Trophoblast cell (in vitro differentiated cells and primary cell): ENCODE measurements at regions not wholly inside any gene's neighbourhood (a gene's known extent, or its start where the extent isn't known, plus 50 kb on each side); places are given as distances from the start of the nearest gene placed in this dataset.

ENCODE experiments used
- DNase-seq, 2 donors: peaks; one replicate each; pipeline ENCODE4 v3.0.0-alpha.2; 2016
- H2AFZ ChIP-seq: 2 replicates; pipeline ENCODE4 v1.6.1; 2013; ENCODE audit warnings: low read length, moderate library complexity, mild to moderate bottlenecking; ENCODE audit not compliant: insufficient read depth, poor library complexity
- H2AK5ac ChIP-seq: 2 replicates; pipeline ENCODE4 v1.6.1; 2013; ENCODE audit warnings: mild to moderate bottlenecking, low read length
- H2BK120ac ChIP-seq: 2 replicates; pipeline ENCODE4 v1.6.1; 2013; ENCODE audit warnings: low read length, mild to moderate bottlenecking, moderate library complexity; ENCODE audit not compliant: insufficient read depth, poor library complexity
- H2BK12ac ChIP-seq: 2 replicates; pipeline ENCODE4 v1.6.1; 2013; ENCODE audit warnings: mild to moderate bottlenecking, low read length, moderate library complexity
- H2BK5ac ChIP-seq: 2 replicates; pipeline ENCODE4 v1.6.1; 2013; ENCODE audit warnings: low read length, low read depth, moderate library complexity, mild to moderate bottlenecking; ENCODE audit not compliant: poor library complexity
- H3K14ac ChIP-seq: 2 replicates; pipeline ENCODE4 v1.6.1; 2013; ENCODE audit warnings: mild to moderate bottlenecking, low read length
- H3K18ac ChIP-seq: 2 replicates; pipeline ENCODE4 v1.6.1; 2013; ENCODE audit warnings: mild to moderate bottlenecking, low read length
- H3K23ac ChIP-seq: 2 replicates; pipeline ENCODE4 v1.6.1; 2013; ENCODE audit warnings: low read length
- H3K27ac ChIP-seq: 2 replicates; pipeline ENCODE4 v1.5.1; 2013; ENCODE audit warnings: low read depth, mild to moderate bottlenecking, inconsistent platforms, low read length, moderate library complexity
- H3K27me3 ChIP-seq: 2 replicates; pipeline ENCODE4 v1.6.1; 2013; ENCODE audit warnings: inconsistent platforms, mild to moderate bottlenecking, low read length, moderate library complexity; ENCODE audit not compliant: insufficient read depth
- H3K36me3 ChIP-seq, 2 experiments: 1 replicate in 1 of 2; 2 replicates in 1 of 2; pipeline ENCODE4 v1.6.1; 2013; ENCODE audit warnings: low read length in 2 of 2, mild to moderate bottlenecking in 2 of 2, moderate library complexity in 1 of 2; ENCODE audit not compliant: insufficient read depth in 2 of 2, control insufficient read depth in 1 of 2
- H3K4ac ChIP-seq: 2 replicates; pipeline ENCODE4 v1.6.1; 2013; ENCODE audit warnings: low read depth, mild to moderate bottlenecking, low read length, moderate library complexity
- H3K4me1 ChIP-seq, 2 experiments: 1 replicate in 1 of 2; 2 replicates in 1 of 2; pipeline ENCODE4 v1.6.1; 2013; ENCODE audit warnings: low read length in 2 of 2, mild to moderate bottlenecking in 2 of 2, moderate library complexity in 1 of 2; ENCODE audit not compliant: insufficient read depth in 2 of 2, control insufficient read depth in 1 of 2
- H3K4me2 ChIP-seq: 2 replicates; pipeline ENCODE4 v1.6.1; 2013; ENCODE audit warnings: inconsistent platforms, mild to moderate bottlenecking, low read length, moderate library complexity
- H3K4me3 ChIP-seq: 2 replicates; pipeline ENCODE4 v1.5.1; 2013; ENCODE audit warnings: mild to moderate bottlenecking, low read depth, low read length, inconsistent platforms
- H3K79me1 ChIP-seq: one replicate; pipeline ENCODE4 v1.6.1; 2013; ENCODE audit warnings: low read length
- H3K79me2 ChIP-seq: 2 replicates; pipeline ENCODE4 v1.6.1; 2013; ENCODE audit warnings: low read length, mild to moderate bottlenecking; ENCODE audit not compliant: control insufficient read depth, insufficient read depth, poor library complexity
- H3K9ac ChIP-seq: 2 replicates; pipeline ENCODE4 v1.6.1; 2013; ENCODE audit warnings: mild to moderate bottlenecking, low read length
- H3K9me3 ChIP-seq: 2 replicates; pipeline ENCODE4 v1.6.1; 2013; ENCODE audit warnings: low read depth, mild to moderate bottlenecking, control low read depth, inconsistent platforms, low read length; ENCODE audit not compliant: insufficient read depth
- H4K12ac ChIP-seq: 2 replicates; pipeline ENCODE4 v1.6.1; 2013; ENCODE audit warnings: low read depth, mild to moderate bottlenecking, low read length, moderate library complexity
- H4K8ac ChIP-seq: 2 replicates; pipeline ENCODE4 v1.6.1; 2013; ENCODE audit warnings: low read depth, mild to moderate bottlenecking, low read length, moderate library complexity
- H4K91ac ChIP-seq: one replicate; pipeline ENCODE4 v1.6.1; 2013; ENCODE audit warnings: low read depth, mild to moderate bottlenecking, low read length, moderate library complexity
- WGBS: extraction: QIAGEN DNeasy Blood & Tissue Kit; methylation state at CpG from one replicate; pipeline ENCODE4 v1.1.7; 2013; ENCODE audit warnings: missing lambda C conversion rate; ENCODE audit not compliant: insufficient read length, insufficient coverage; ENCODE audit errors: extremely low coverage; 5-methylcytosine and 5-hydroxymethylcytosine counted together

- Histone ChIP-seq H2BK120ac (no peak overlapping the region), H2AFZ (no peak overlapping the region), H3K36me3 (no peaks in the 10 kb centered on the region), H2BK5ac (no peak overlapping the region), H3K4me3 (no peak overlapping the region), H3K18ac (no peak overlapping the region), H3K23ac (no peak overlapping the region), H2AK5ac (no peak overlapping the region), H4K12ac (no peak overlapping the region), H3K27me3 (no peaks in the 10 kb centered on the region), H3K79me2 (no peaks in the 10 kb centered on the region), H3K9ac (no peak overlapping the region), H3K14ac (no peak overlapping the region), H3K9me3 (no peaks in the 10 kb centered on the region), H3K79me1 (no peaks in the 10 kb centered on the region), H4K8ac (no peak overlapping the region), H3K4me2 (no peak overlapping the region), H3K4ac (no peak overlapping the region), H3K4me1 (no peaks in the 10 kb centered on the region), H2BK12ac (no peak overlapping the region), H4K91ac (no peak overlapping the region), H3K27ac (no peak overlapping the region)
- WGBS, result no CpG with 5 or more reads among the region's 3 CpGs
- no peak for DNase-seq
These were observed 494.2 kb downstream of the TSN start for GRCh38 chr2:122249673-122250072.

GRCh38 chr2:122251158-122251557 is 495.7 kb downstream of the TSN start:
- H3K9me3 ChIP-seq, result no peaks in the 10 kb centered on the region
- no peak overlapping the region for H3K4me3 ChIP-seq
- no peak overlapping the region for H4K8ac ChIP-seq
- H2BK120ac ChIP-seq, result no peak overlapping the region
- no peaks in the 10 kb centered on the region for H3K4me1 ChIP-seq
- DNase-seq, result no peak
- no peak overlapping the region for H3K18ac ChIP-seq
- H3K79me2 ChIP-seq, result no peaks in the 10 kb centered on the region
- H3K9ac ChIP-seq, result no peak overlapping the region
- H3K4me2 ChIP-seq, result no peak overlapping the region
- no CpG with 5 or more reads among the region's 1 CpG for WGBS
- no peak overlapping the region for H3K23ac ChIP-seq
- H4K91ac ChIP-seq, result no peak overlapping the region
- H4K12ac ChIP-seq, result no peak overlapping the region
- no peaks in the 10 kb centered on the region for H3K79me1 ChIP-seq
- no peak overlapping the region for H3K14ac ChIP-seq
- no peak overlapping the region for H2AFZ ChIP-seq
- no peak overlapping the region for H3K4ac ChIP-seq
- H2AK5ac ChIP-seq, result no peak overlapping the region
- H3K27me3 ChIP-seq, result no peaks in the 10 kb centered on the region
- H2BK5ac ChIP-seq, result no peak overlapping the region
- no peak overlapping the region for H3K27ac ChIP-seq
- H3K36me3 ChIP-seq, result no peaks in the 10 kb centered on the region
- no peak overlapping the region for H2BK12ac ChIP-seq

GRCh38 chr2:122251566-122251965 is 496.1 kb downstream of the TSN start:
- no peak overlapping the region for H2BK120ac ChIP-seq
- no peak overlapping the region for H3K27ac ChIP-seq
- no peaks in the 10 kb centered on the region for H3K27me3 ChIP-seq
- H3K14ac ChIP-seq, result no peak overlapping the region
- no peaks in the 10 kb centered on the region for H3K9me3 ChIP-seq
- no peak overlapping the region for H4K91ac ChIP-seq
- H2AK5ac ChIP-seq, result no peak overlapping the region
- no peak overlapping the region for H3K23ac ChIP-seq
- no CpG with 5 or more reads among the region's 2 CpGs for WGBS
- DNase-seq, result no peak
- H4K8ac ChIP-seq, result no peak overlapping the region
- H3K79me2 ChIP-seq, result no peaks in the 10 kb centered on the region
- H3K79me1 ChIP-seq, result no peaks in the 10 kb centered on the region
- no peak overlapping the region for H2AFZ ChIP-seq
- H3K4me1 ChIP-seq, result no peaks in the 10 kb centered on the region
- H3K4me3 ChIP-seq, result no peak overlapping the region
- no peak overlapping the region for H4K12ac ChIP-seq
- no peak overlapping the region for H3K4ac ChIP-seq
- H3K18ac ChIP-seq, result no peak overlapping the region
- H3K4me2 ChIP-seq, result no peak overlapping the region
- no peak overlapping the region for H2BK5ac ChIP-seq
- no peak overlapping the region for H2BK12ac ChIP-seq
- H3K9ac ChIP-seq, result no peak overlapping the region
- H3K36me3 ChIP-seq, result no peaks in the 10 kb centered on the region

- Histone ChIP-seq H3K79me1 (no peaks in the 10 kb centered on the region), H3K4me1 (no peaks in the 10 kb centered on the region), H2AK5ac (no peak overlapping the region), H3K4me2 (no peak overlapping the region), H3K4me3 (no peak overlapping the region), H3K36me3 (no peaks in the 10 kb centered on the region), H3K9me3 (no peaks in the 10 kb centered on the region), H2BK5ac (no peak overlapping the region), H3K27me3 (no peaks in the 10 kb centered on the region), H3K9ac (no peak overlapping the region), H2BK120ac (no peak overlapping the region), H2AFZ (no peak overlapping the region), H4K8ac (no peak overlapping the region), H3K18ac (no peak overlapping the region), H4K91ac (no peak overlapping the region), H3K23ac (no peak overlapping the region), H3K79me2 (no peaks in the 10 kb centered on the region), H4K12ac (no peak overlapping the region), H3K14ac (no peak overlapping the region), H2BK12ac (no peak overlapping the region), H3K4ac (no peak overlapping the region), H3K27ac (no peak overlapping the region)
- no peak for DNase-seq
These were observed 500.5 kb downstream of the TSN start for GRCh38 chr2:122255924-122256323.
